ENCODE measurements at regions not wholly inside any gene's neighbourhood (a gene's known extent, or its start where the extent isn't known, plus 50 kb on each side); places are given as distances from the start of the nearest gene placed in this dataset.
A peak's percentile ranks its signal among the peaks of the same experiment; 100 is the strongest.
"Not testable (repeated sequence)": the region's sequence is repeated elsewhere in the genome, so short reads cannot be mapped to it uniquely, and the experiment has no call there.

DNA sequence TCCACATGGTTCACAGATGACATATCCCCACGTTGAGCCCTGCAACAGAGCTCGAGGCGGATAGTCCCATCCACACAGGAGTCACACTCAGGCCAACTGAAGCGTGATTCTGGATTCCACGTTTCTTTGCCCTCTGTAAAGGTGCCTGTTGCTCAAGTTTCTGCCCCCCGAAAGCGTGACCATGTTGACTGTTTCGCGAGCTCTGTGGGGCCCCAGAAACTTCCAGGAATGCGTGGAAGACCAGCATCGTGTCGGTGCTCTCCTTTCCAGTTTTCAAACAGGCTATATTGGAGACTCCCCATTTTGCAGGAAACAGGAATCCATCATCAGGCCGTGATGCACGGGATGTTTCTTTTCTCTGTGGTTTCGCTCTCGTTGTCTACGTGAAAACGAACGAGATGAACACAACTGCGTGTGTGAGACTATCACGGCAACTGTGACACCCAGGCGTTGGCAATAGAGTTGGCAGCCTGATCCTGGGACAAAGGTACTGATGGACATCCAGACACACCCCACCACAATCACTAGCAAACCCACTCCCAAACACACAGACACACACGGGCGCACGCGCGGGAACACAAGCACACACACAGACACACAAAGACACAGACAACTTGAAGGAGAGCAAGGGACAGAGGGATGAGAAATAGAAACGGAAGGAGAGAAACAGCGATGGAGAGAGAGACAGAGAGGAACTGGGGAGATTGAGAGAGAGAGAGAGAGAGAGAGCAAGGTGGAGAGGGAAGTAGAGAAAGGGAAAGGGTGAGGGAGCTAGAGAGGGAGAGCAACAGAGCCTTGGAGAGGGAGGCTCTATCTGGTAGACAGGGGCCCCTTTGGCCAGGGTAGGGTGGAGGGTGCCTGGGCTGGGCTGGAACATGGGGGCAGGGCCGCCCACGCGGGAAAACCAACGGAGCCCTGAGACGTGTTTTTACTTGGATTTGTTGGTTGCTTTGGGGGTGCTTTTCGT is 1609.3 kb downstream of the SPATA31A7 start:
- not testable (repeated sequence) for DNase-seq (ENCODE audit: low read depth)

DNA sequence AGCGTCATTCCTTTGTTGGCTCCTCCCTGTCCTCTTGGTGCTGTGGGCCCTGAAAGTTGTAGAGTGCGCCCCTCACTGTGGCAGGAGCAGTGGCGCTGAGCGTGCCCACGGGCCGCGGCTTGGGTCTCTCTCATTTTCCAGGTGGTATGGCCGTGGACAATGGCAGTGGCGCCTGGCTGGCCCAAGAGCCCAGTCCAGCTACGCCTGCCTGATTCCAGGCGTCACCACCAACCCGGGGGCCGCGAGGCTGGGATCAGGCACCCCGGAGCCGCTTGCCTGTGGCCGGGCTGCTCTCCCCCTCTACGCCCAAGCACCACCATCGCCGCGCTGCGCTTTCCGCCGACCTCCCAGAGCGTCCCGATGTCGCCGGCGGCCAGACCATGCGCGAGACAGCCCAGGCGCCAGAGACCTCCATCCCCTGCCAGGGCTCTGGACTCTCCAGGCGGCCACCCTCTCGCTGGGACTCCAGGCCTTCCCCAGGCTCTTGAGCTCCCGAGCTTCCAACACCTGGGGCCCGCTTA is 1610.1 kb downstream of the SPATA31A7 start:
- not testable (repeated sequence) for DNase-seq (ENCODE audit: low read depth)

DNA sequence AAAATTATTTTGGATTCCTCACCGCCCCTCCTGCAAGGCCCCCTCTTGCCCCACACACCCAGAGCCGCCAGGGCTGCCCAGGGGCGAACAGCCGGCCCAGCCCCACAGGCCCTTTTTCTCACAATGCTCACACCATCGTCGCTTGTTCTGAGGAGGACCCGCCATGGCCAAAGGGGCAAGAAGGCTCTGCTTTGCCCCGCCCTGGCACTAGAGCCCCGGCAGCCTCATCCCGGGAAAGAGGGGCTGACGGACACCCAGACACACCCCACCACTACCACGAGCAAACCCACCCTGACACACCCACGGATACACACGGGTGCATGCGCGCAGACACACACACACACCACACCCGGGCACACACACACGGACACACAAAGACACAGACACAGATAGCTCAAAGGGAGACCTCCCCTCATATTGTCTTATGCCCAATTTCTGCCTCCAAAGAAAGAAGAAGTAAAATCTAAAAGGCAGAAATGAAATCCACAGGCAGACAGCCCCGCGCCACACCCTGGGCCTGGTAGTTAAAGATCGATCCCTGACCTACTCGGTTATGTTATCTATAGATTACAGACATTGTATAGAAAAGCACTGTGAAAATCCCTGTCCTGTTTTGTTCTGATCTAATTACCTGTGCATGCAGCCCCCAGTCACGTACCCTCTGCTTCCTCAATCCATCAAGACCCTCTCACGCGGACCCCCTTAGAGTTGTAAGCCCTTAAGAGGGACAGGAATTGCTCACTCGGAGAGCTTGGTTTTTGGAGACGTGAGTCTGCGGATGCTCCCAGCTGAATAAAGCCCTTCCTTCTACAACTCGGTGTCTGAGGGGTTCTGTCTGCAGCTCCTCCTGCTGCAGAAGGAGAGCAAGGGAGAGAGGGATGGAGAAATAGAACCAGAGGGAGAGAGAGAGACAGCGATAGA is 1610.9 kb downstream of the SPATA31A7 start:
- DNase-seq (ENCODE audit: low read depth), result not testable (repeated sequence)

DNA sequence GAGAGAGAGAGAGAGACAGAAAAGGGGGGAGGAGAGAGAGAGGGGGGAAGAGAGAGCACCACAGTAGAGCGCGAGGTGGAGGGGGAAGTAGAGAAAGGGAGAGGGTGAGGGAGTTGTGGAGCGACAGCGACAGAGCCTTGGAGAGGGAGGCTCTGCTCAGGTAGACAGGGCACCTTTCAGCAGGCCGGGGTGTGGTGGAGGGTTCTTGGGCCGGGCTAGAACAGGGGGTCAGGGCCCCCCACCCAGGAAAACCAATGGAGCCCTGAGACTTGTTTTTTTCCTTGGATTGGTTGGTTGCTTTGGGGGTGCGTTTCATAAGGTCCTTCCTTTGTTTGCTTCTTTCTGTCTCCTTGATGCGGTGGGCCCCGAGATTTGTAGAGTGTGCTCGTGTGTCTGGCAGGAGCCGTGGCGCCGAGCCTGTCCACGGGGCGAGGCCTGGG is 1611.6 kb downstream of the SPATA31A7 start:
- DNase-seq (ENCODE audit: low read depth), result not testable (repeated sequence)

DNA sequence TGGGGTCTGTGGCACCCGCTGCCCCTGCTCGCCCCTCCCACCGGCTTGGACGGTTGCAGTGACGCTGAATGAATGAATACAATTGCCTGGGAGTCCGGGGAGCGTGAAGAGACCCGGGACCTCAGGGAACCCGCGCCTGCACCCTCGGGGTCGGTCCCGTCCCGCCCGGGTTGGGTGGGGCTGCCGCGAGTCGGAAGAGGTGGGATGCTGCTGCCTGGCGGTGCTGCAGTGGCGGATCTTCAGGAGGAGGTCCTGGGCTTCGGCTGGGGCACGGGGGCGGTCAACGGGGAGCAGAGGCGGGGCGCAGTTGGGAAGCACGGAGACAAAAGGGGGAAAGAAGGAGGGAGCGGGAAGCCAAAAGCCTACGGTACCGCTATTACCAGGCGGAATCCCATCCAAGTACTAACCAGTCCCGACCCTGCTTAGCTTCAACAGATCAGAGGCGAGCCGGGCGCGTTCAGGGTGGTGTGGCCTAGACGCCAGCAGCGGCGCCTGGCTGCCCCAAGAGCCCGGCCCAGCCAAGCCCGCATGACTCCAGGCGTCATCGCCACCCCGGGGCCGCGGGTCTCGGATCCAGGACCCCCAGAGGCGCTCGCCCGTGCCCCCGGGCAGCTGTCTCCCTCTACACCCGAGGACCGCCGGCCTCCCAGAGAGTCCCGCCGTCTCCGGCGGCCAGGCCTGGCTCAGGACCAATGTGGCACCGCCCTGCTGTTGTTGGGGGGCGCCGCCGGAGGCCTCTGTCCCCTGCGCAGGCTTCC is 1612.3 kb downstream of the SPATA31A7 start:
- DNase-seq (ENCODE audit: low read depth), result peak; percentile 68

DNA sequence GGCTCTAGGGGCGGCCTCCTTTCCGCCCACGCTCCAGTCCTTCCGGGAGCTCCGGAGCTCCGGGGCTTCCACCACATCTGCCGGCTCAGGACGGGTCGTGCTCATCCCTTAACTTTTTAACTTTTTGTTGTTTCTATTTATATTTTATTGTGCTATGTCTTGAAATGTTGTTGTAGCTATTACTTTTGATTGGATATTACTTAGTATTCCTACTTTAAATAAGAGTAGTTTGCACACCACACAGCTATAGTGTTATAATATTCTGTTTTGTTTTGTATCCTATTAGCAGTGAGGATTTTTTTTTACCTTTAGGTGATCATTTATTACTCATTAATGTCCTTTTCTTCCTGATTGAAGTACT is 1612.9 kb downstream of the SPATA31A7 start:
- DNase-seq (ENCODE audit: low read depth), result not testable (repeated sequence)

DNA sequence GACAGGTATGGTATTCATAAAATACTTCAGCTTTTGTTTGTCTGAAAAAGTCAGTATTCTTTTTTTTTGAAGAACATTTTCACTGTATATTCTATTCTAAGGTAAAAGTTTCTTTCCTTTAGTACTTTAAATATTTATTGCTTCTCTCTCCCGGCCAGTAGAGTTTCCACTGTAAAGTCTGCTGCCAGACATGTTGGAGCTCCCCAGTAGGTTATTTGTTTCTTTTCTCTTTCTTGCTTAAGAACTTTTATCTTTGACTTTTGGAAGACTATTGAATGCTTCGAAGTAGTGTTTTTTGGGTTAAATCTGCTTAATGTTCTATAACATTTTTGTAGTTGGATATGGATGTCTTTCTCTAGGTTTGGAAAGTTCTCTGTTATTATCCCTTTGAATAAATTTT is 1613.3 kb downstream of the SPATA31A7 start:
- not testable (repeated sequence) for DNase-seq (ENCODE audit: low read depth)

DNA sequence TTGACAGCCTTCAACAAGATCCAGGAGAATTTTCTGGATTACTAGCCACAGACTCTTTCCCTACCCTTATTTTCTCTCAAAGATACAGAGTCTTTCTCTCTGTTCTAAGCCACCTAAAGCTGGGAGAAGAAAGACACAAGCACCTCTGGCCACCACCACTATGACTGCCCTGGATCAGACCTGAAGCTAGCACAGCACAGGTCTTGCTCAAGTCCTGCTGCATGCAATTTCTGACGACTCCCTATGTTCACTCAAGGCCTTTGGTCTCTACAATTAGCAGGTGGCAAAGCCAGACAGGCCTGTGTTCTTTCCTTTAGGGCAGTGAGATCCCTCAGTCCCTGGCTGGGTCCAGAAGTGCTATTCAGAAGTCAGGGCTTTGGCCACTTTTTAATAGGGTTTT is 1614.5 kb downstream of the SPATA31A7 start:
- DNase-seq (ENCODE audit: low read depth), result not testable (repeated sequence)

DNA sequence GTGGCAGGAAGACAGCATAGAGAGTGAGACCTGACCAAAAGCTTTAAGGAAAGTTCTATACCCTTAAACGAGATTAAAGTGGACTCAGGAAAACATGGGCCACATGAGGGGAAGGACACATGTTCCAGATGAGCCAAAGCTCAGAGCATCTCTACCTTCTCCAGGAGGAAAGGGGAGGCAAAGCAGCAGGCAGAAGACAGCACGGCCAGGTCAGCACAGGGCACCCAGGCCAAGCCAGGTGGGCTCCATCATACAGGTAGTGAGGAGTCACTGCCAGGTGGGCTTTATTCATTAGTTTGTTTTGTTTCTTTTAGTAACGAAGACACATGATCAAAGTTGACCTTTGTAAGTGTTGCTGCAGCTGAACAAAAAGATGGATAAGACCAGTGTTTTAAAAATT is 1617.6 kb downstream of the SPATA31A7 start:
- DNase-seq (ENCODE audit: low read depth), result not testable (repeated sequence)

DNA sequence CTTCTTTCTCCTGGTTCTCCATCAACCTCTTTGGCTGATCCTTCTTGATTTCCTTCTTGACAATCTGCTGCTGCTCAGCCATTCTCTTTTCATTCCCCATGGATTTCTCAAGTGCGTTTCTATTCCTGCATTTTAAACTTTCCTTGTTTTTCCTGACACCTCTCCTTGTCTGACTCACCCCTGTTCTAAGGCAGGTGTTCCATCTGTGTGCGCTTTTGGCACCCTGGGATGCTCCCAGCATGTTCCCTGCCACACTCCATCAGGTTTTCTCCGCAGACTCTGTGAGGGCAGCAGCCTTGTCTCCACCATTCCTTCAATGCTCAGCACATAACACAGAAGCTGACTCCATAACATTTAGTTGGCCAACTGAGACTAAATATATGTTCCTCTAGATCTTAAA is 1618.2 kb downstream of the SPATA31A7 start:
- DNase-seq (ENCODE audit: low read depth), result not testable (repeated sequence)

DNA sequence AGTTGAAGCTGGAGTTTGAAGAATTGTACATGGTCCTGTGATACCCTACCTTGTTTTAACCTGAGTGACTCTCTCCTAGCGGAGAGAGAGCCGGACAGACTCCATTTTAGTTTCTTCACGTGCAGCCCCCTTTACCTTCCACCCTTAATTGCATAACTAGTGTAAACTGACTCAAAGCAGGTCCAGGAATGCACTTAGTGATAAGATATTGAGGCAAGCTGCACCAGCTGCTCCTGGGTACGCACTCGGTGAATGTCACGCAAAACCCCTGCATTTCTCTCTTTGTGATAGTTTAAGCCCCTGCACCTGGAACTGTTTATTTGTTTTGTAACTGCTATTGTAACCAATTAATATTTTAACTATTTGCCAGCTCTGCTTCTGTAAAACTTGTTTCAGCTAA is 1620.5 kb downstream of the SPATA31A7 start:
- DNase-seq (ENCODE audit: low read depth), result not testable (repeated sequence)

DNA sequence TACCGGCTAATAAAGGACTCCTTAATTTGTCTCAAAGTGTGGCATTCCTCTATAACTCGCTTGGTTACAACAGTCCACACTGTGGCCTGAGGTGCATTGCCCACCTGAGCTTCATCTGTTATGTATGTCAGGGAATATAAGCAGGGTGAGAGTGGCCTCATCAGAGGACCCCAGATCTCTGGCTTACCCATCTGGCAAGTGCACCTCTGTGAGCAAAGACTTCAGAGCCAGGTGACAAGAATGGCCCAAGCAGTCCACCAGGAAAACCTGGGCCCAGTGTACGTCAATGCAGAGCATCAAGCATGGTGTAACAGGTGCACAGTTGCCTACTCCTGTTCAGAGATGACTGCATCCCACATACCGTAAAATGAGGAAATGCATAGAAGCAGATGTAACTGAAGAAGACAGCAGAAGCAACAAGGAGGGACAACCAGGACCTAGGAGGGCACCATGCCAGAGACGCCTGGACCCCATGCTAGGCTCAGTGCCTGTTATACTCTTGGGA is 1621.0 kb downstream of the SPATA31A7 start:
- DNase-seq (ENCODE audit: low read depth), result not testable (repeated sequence)

DNA sequence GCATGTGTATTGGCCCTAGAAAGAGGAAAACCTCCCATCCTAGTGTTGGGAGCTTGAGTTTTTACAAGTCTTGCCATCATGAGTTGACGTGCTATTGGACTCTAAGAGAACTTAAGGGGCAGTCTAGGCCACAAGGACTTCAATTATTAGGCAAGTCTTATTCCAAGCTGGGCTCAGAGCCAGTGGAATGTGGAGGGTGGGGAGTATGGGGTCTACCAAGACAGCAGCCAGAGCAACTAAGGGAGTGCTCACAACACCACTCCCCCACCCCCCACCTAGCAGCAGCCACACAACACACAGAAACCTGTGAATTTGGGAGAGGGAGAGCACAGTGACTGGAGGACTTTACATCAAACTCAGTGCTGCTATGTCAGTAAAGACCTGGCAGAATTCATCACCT is 1625.6 kb downstream of the SPATA31A7 start:
- DNase-seq (ENCODE audit: low read depth), result not testable (repeated sequence)

DNA sequence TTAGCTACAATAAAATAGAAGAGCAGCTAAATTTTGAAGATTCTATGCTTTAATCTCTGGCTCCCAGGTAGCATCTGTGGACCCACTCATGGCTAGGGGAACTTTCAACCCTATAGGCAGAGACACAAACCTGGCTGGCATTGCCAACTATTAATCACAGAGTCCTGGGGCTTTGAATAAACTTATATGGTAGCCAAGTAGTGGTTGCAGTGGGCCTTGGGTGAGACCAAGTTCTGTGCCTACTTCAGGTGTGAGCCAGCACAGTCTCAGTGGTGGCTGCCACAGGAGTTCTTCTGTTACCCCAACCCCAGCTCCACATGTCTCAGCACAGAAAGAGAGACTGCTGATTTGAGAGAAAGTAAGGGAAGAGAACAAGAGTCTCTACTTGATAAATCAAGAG is 1626.5 kb downstream of the SPATA31A7 start:
- not testable (repeated sequence) for DNase-seq (ENCODE audit: low read depth)

DNA sequence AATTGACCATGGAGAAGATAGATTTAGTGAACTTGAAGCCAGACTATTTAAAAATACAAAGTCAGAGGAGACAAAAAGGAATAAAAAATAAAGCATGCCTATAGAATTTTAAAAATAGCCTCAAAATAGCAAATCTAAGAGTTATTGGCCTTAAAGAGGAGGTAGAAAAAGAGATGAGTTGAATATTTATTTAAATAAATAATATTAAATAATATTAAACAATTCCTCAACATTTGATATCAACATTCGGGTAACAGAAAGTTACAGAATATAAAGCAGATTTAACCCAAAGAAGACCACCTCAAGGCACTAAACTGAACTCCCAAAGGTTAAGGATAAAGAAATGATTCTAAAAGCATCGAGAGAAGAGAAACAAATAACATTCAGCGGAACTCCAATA is 1627.4 kb downstream of the SPATA31A7 start:
- not testable (repeated sequence) for DNase-seq (ENCODE audit: low read depth)

DNA sequence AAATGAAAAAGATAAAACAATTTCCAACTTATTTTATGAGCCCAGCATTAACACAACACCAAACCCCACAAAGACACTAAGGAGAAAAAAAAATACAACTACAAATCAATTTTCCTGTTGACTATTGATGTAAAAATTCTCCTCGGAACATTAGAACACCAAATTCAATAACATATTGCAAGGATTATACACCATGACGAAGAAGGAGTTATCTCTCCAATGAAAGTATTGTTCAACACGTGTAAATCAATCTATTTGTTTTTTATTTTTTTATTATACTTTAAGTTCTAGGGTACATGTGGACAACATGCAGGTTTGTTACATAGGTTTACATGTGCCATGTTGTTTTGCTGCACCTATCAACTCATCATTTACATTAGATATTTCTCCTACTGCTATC is 1632.3 kb downstream of the SPATA31A7 start:
- not testable (repeated sequence) for DNase-seq (ENCODE audit: low read depth)

DNA sequence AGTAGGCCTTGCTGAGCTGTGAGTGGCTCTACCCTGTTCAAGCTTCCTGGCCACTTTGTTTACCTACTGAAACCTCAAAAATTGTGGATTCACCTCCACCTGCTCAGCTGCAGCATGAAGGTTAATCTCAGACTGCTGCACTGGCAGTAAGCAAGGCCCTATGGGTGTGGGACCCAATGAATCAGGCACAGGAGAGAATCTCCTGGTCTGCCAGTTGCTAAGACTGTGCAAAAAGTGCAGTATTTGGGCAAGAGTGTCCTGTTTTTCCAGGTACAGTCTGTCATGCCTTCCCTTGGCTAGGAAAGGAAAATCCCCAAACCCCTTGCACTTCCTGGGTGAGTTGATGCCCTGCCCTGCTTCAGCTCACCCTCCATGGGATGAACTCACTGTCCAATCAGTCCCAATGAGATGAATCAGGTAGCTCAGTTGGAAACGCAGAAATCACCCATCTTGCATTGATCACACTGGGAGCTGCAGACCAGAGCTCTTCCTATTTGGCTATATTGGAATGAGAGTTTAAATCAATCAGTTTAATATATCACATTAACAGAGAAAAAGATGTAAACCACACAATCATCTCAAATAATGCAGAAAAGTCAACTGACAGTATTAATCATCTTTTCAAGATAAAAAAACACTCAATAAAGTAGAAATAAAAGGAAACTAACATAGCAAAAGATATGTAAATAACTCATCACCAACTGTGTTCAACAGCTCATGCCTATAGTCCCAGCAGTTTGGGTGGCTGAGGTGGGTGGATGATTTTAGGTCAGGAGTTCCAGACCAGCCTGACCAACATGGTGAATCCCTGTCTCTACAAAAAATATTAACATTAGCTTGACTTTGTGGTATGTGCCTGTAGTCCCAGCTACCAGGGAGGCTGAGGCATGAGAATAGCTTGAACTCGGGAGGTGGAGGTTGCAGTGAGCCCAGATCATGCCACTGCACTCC is 1638.4 kb downstream of the SPATA31A7 start:
- not testable (repeated sequence) for DNase-seq (ENCODE audit: low read depth)

DNA sequence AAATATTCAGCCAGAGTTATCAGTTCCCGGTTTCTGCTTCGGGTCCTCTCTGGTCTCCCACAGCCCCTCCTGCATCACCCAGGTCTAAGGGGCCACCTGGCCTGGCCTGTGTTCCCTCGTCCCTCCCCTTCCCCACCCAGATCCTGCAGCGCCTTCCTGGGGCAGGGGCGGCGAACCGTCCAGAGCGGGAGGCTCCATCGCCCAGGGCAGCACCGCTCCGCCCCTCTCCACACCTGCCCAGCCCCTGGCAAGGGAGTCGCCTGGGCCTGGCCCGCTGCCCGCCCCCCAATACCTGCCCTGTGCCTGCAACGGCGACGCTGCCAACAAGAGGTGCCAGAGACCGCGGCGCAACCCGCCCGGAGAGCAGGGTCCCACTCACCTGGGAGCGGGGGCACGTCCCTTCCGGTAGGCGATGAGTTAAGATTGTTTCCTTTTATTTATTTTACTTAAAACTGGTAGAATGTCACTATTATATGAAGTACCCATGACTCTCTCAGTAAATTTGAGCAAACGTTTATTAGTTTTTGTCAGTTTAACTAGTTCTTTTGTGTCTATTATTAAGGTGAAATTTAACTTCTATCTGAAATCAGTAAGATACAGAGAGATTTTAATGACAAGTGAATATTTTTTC is 1641.1 kb downstream of the SPATA31A7 start:
- DNase-seq (ENCODE audit: low read depth), result not testable (repeated sequence)

Measured in activated T-cell treated with anti-CD3 and anti-CD28 coated beads for 24 hours (primary cell).